H1 (cell line): ENCODE measurements at regions not wholly inside any gene's neighbourhood (a gene's known extent, or its start where the extent isn't known, plus 50 kb on each side); places are given as distances from the start of the nearest gene placed in this dataset.

Experiments used
- ASH2L ChIP-seq: fragments of 200-600, 300-600 bp; sonication (generic); IDR thresholded peaks from one replicate; pipeline ENCODE4 v1.7.1; 2017; ENCODE audit warnings: low read length
- ATF2 ChIP-seq: IDR thresholded peaks from 2 replicates; pipeline ENCODE4 v1.6.1; 2012; ENCODE audit warnings: low read length, inconsistent platforms
- CHD2 ChIP-seq: IDR thresholded peaks from 2 replicates; pipeline ENCODE4 v1.6.1; 2012; ENCODE audit warnings: low read length, improper control_type of control experiment
- CHD7 ChIP-seq: fragments of 300-600 bp; sonication (generic); IDR thresholded peaks from 2 replicates; pipeline ENCODE4 v1.7.1; 2012; ENCODE audit warnings: low read length, moderate library complexity, mild to moderate bottlenecking, inconsistent platforms; ENCODE audit not compliant: insufficient replicate concordance
- GTF2F1 ChIP-seq: IDR thresholded peaks from 2 replicates; pipeline ENCODE4 v1.6.1; 2012; ENCODE audit warnings: low read depth, low read length, improper control_type of control experiment, borderline replicate concordance
- JUND ChIP-seq: IDR thresholded peaks from 2 replicates; pipeline ENCODE4 v1.6.1; 2011; ENCODE audit warnings: mild to moderate bottlenecking, improper control_type of control experiment, low read length
- POLR2A ChIP-seq, 2 experiments: IDR thresholded peaks; 1 replicate in 1 of 2; 2 replicates in 1 of 2; pipeline ENCODE4 v1.6.1; 2011; ENCODE audit warnings: low read depth in 2 of 2, low read length in 2 of 2, mild to moderate bottlenecking in 2 of 2; ENCODE audit errors: control extremely low read depth in 1 of 2
- POU5F1 ChIP-seq: IDR thresholded peaks from 2 replicates; pipeline ENCODE4 v1.6.1; 2011; ENCODE audit warnings: low read depth, mild to moderate bottlenecking, low read length, moderate library complexity
- SIX5 ChIP-seq: IDR thresholded peaks from 2 replicates; pipeline ENCODE4 v1.6.1; 2011; ENCODE audit warnings: mild to moderate bottlenecking, low read depth, low read length
- ZNF274 ChIP-seq: IDR thresholded peaks from 2 replicates; pipeline ENCODE4 v1.7.0; 2012; ENCODE audit warnings: low read length, borderline replicate concordance; ENCODE audit errors: extremely low read depth

DNA sequence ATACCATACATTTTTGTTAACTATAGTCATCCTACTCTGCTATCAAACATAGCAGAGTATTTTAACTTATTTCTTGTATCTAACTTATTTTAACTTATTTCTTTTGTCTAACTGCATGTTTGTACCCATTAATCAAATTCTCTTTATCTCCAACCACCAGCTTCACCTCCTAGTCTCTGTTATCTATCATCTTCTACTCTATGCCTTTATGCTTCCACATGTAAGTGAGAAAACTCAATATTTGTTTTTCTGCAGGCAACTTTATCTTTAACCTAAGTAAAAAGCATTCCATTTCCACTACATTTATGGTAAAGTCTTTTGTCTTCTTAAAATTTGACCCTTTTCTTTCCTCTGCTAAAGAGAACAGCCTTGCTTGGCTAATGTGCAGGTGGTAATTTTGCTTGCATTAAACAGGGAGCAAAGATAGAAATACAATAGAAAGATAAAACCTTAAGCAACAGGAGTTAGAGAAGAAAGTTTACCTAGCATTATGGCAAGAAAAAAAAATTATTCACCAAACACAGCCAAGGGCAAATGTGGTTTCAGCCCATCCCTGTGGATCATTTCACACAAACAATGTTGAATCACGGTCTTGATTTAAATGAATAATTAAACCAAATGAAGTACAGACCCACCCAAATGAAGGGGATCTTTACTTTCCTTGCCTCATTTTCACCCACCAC, 110.9 kb upstream of the TSPAN8 start (continued):
- TF ChIP-seq CHD7 (no peak), ZNF274 (no peak), POLR2A (IDR thresholded peaks at IDR 0.05; ENCODE audit: control extremely low read depth in 1 of 2, low read depth in 2 of 2, low read length in 2 of 2) (no peak), CHD2 (no peak), POU5F1 (no peak), ASH2L (no peak), JUND (no peak), GTF2F1 (no peak), ATF2 (no peak), SIX5 (no peak)
